ENCODE measurements at regions not wholly inside any gene's neighbourhood (a gene's known extent, or its start where the extent isn't known, plus 50 kb on each side); places are given as distances from the start of the nearest gene placed in this dataset.

DNA sequence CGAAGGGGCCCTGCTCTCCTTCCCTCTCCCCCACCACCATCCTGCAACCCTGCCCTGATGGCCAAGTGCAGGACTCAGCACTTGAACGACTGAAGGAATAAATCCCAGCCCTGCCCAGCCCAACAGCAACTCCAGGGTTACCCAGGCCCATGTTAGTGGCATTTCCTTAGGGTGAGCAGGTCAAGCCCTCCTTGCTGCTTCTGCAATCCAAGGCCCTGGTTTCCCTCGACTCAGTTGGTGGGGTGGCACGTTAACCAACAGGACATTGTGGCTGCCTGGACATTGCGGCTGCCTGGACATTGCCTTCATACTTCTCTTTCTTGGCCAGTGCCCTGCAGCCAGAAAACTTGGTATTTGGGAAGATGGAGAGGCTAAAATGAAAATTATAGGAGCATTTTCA, 141.4 kb downstream of the TRIM29 start:
- TF ChIP-seq, protein P1, sequence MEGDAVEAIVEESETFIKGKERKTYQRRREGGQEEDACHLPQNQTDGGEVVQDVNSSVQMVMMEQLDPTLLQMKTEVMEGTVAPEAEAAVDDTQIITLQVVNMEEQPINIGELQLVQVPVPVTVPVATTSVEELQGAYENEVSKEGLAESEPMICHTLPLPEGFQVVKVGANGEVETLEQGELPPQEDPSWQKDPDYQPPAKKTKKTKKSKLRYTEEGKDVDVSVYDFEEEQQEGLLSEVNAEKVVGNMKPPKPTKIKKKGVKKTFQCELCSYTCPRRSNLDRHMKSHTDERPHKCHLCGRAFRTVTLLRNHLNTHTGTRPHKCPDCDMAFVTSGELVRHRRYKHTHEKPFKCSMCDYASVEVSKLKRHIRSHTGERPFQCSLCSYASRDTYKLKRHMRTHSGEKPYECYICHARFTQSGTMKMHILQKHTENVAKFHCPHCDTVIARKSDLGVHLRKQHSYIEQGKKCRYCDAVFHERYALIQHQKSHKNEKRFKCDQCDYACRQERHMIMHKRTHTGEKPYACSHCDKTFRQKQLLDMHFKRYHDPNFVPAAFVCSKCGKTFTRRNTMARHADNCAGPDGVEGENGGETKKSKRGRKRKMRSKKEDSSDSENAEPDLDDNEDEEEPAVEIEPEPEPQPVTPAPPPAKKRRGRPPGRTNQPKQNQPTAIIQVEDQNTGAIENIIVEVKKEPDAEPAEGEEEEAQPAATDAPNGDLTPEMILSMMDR (conservative IDR thresholded peaks at IDR 0.05; ENCODE audit: low read depth, low read length): no peak
- no peak for TF ChIP-seq CEBPB (IDR thresholded peaks at IDR 0.05; ENCODE audit: low read depth, low read length)
- no peak for TF ChIP-seq RCOR1 (IDR thresholded peaks at IDR 0.05; ENCODE audit: insufficient replicate concordance, low read length)
- TF ChIP-seq MAZ (IDR thresholded peaks at IDR 0.05; ENCODE audit: borderline replicate concordance, low read depth, low read length): no peak
- no peak for TF ChIP-seq RFX5 (IDR thresholded peaks at IDR 0.05; ENCODE audit: low read depth, low read length)
- no peak for TF ChIP-seq POLR2A (IDR thresholded peaks at IDR 0.05; ENCODE audit: low read depth, low read length)
- TF ChIP-seq RAD21 (IDR thresholded peaks at IDR 0.05; ENCODE audit: low read length): no peak
- no peak for TF ChIP-seq MXI1 (IDR thresholded peaks at IDR 0.05; ENCODE audit: borderline replicate concordance, low read depth, low read length)
- no peak for TF ChIP-seq SMC3 (IDR thresholded peaks at IDR 0.05; ENCODE audit: low read depth, low read length)
- TF ChIP-seq, protein P2, sequence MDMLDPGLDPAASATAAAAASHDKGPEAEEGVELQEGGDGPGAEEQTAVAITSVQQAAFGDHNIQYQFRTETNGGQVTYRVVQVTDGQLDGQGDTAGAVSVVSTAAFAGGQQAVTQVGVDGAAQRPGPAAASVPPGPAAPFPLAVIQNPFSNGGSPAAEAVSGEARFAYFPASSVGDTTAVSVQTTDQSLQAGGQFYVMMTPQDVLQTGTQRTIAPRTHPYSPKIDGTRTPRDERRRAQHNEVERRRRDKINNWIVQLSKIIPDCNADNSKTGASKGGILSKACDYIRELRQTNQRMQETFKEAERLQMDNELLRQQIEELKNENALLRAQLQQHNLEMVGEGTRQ (IDR thresholded peaks at IDR 0.05; ENCODE audit: low read depth, low read length): no peak

Data from IMR-90 (cell line).